ENCODE measurements at regions not wholly inside any gene's neighbourhood (a gene's known extent, or its start where the extent isn't known, plus 50 kb on each side); places are given as distances from the start of the nearest gene placed in this dataset.

DNA sequence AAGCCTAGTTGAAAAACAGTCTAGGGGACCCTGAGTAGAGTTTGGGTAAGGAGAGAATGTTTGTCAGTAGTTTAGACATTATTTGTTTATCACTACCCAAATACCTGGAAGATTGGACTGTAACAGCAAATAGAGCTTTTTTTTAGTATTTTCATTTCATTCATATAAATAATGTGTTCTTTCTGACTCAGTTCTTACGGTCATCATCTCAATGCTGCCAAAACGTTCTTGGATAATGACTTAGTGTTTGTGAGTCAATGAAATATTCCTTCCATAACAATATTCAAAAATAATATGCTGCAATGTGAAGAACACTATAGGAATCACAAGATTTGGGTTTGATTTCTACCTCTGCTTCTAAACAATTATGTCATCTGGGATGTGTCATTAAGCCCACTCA lies 400.0 kb upstream of the PKN2 start:
- no peak for TF ChIP-seq ZFX (IDR thresholded peaks at IDR 0.05)
- TF ChIP-seq, protein P1, sequence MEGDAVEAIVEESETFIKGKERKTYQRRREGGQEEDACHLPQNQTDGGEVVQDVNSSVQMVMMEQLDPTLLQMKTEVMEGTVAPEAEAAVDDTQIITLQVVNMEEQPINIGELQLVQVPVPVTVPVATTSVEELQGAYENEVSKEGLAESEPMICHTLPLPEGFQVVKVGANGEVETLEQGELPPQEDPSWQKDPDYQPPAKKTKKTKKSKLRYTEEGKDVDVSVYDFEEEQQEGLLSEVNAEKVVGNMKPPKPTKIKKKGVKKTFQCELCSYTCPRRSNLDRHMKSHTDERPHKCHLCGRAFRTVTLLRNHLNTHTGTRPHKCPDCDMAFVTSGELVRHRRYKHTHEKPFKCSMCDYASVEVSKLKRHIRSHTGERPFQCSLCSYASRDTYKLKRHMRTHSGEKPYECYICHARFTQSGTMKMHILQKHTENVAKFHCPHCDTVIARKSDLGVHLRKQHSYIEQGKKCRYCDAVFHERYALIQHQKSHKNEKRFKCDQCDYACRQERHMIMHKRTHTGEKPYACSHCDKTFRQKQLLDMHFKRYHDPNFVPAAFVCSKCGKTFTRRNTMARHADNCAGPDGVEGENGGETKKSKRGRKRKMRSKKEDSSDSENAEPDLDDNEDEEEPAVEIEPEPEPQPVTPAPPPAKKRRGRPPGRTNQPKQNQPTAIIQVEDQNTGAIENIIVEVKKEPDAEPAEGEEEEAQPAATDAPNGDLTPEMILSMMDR (conservative IDR thresholded peaks at IDR 0.05): no peak

DNA sequence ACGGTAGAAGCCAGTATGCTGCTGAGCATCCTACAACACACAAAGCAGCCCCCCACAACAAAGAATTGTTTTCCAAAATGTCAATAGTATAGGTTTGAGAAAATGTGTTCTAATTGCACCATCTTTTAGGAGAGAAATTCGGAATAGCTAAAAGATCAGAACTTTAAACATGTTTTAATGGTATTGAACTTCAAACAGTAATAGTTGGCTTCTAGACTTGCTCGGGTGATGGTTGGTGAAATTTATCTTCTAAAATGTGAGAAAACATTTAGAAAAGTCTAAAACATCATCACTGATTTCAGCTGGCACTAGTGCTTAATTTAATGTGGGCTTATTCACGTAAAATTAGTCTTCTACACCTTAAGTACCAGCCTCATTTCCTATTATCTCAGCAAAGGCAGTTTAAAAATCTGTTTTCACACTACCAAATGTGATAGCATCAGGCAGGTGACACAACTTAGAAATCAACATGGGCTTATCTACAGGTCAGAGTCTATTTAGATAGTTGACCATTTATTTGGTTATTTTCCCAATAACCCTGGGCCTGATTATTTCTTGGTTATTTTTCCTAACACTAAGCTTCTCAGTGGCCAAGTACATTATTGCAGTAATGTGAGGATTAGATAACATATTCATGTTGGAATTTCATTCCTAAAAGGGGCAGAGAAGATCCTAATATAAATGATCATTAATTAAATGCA lies 399.3 kb upstream of the PKN2 start:
- TF ChIP-seq, protein P1 (conservative IDR thresholded peaks at IDR 0.05): no peak
- TF ChIP-seq ZFX (IDR thresholded peaks at IDR 0.05): no peak
- no peak overlapping the region for H3K27ac ChIP-seq

More for the DNA sequence above, 400.0 kb upstream of the PKN2 start:
- no peak overlapping the region for H3K27ac ChIP-seq

DNA sequence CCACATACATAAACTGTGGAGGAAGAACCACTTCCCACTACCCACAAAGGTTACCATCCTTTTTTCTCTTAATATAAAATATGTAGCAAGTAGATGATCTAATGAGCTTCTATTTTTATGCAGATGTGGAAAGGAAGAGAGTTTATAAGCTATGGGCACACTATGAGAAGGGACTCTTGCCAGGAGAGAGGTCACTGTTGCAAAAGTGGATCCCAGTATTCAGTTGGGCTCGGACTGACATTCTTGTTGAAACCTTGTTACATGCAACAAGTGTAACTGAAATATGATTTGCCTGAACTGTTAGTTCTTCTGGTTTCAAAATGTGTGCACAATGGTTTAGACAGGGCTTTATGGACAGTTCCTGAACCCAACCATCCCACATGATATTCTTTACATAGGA lies 397.4 kb upstream of the PKN2 start:
- H3K27ac ChIP-seq: no peak overlapping the region
- TF ChIP-seq, protein P1 (conservative IDR thresholded peaks at IDR 0.05): no peak
- TF ChIP-seq ZFX (IDR thresholded peaks at IDR 0.05): no peak

DNA sequence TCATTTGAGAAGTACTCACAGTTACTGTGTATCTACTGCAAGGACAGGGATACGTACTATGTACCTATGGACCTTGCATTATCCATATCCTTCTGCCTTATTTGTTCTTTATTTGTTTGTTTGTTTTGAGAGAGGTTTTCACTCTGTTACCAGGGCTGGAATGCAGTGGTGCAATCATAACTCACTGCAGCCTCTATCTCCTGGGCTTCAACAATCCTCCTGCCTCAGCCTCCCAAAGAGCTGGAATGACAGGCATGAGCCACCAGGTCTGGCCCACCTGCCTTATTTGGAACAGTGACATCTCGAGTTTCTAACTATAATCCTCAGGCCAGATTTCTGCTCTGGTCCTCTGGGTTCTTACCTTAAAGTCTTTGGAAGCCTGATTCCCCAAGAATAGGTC lies 395.5 kb upstream of the PKN2 start:
- no peak overlapping the region for H3K27ac ChIP-seq
- TF ChIP-seq ZFX (IDR thresholded peaks at IDR 0.05): no peak
- TF ChIP-seq, protein P1 (conservative IDR thresholded peaks at IDR 0.05): no peak

DNA sequence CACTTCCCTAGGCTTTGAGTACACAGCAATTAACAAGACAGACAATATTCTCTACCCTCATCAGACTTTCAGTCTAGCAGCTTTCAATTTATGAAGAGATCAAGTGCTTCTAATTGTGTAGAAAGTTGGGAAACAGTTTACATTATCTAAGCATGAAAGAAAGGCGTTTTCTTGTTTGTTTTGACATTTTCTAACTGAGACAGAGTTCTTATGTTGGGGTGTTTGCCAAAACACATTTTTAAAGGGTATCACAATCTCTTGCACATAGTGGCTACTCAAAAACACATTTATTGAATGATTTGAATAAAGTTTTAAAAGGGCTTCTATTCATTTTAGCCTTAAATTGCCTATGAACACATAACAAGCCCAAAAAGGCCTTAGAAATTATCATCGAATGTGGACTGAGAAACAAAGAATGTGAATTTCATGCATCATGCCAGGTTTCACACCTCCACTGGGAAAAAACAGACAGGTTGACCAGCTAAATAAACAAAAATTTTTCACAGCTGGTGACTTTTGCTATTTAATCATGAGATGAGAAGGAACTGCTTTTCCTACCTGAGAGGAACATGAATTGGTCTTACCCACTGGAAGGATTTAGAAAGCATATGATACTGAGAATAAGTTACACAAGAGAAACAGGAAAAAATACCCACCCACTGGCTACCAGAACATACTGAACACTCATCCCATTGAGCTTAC lies 394.5 kb upstream of the PKN2 start:
- TF ChIP-seq, protein P1 (conservative IDR thresholded peaks at IDR 0.05): no peak
- no peak for TF ChIP-seq ZFX (IDR thresholded peaks at IDR 0.05)
- no peak overlapping the region for H3K27ac ChIP-seq

DNA sequence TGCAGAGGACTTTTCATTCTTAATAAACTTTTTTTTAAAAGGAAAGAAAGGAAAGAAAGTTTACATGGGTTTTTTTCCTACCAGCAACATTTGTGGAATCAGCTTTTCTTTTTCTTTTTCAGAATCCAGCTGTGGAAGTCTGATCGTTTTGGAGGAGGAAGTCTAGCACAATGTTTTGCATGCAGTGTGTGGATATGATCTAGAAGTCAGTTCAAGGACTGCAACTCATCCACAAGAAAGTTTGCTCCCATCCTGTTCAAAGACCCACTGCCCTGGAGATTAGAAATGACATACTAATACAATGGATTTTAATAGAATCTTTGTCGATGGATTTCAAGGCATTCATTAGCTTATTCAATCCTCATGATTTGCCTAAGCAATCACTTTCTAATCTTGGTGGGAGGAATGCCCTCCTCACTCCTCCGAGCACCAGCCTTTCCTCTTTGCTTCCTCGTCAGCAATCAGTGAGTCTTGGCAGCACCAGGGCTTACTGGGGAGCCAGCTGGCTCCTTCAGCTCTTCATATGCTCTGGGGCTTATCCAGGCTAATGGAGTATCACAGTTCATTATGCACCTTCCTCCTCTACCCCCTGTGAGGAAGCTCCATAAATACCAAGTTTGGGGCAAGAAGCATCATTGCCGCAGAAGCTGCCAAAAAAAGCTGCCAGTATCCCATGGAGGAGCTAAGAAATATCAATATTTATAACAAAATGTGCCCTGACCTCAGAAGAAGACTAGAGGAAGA lies 392.3 kb upstream of the PKN2 start:
- TF ChIP-seq ZFX (IDR thresholded peaks at IDR 0.05): no peak
- TF ChIP-seq, protein P1 (conservative IDR thresholded peaks at IDR 0.05): no peak

DNA sequence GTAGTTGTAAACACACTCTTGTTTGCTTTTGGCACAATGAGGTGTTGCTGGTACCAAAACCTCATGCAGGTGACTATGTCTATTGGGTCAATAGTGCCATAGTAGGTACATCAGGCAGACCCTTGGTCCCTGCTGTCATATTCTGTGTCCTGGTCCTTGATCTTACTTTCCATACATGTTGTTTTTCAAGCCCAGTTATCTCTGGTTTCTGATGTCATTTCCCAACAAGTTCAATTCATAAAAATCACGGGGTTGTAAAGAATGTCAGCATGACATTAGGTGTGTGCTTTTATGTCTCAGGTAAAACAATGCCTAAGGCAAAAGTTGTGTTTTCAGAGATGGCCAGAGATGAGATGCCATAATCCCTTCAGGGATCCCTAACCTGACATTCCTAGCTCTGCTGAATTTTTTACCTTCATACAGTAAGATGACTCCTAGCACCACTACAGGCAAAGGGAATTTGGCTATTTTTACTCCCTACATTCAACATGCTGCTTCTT lies 390.3 kb upstream of the PKN2 start:
- no peak for TF ChIP-seq ZFX (IDR thresholded peaks at IDR 0.05)
- TF ChIP-seq, protein P1 (conservative IDR thresholded peaks at IDR 0.05): no peak
- no peak overlapping the region for H3K27ac ChIP-seq

More for the DNA sequence above, 392.3 kb upstream of the PKN2 start:
- no peak overlapping the region for H3K27ac ChIP-seq

Measured in C4-2B (cell line).